NCI-H446 treated with DMSO at 0.1 percent for 48 hours (cell line): ENCODE measurements at regions not wholly inside any gene's neighbourhood (a gene's known extent, or its start where the extent isn't known, plus 50 kb on each side); places are given as distances from the start of the nearest gene placed in this dataset.

ENCODE experiments used
- DNase-seq: peaks from one replicate; lab custom pipeline; 2025; lab: John Stamatoyannopoulos, UW

DNA sequence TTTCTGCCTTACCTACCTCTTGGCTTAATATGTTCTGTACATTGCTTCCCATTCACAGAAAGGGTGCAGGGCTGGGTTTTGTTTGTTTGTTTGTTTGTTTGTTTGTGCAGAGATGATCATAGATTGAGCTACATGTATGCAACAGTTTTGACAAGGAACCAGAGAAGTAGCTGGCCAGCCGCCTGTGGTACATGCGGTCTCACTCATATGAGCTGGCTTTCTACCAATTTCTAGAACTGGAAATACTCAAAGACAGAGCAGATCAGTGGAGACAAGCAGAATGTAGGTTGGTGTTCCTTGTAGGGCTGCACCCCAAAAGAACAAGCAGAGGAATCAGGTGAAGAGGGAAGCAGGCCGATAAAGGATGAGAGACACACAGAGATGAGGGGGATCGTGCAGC lies 502.7 kb downstream of the SOX2 start:
- DNase-seq: no peak

DNA sequence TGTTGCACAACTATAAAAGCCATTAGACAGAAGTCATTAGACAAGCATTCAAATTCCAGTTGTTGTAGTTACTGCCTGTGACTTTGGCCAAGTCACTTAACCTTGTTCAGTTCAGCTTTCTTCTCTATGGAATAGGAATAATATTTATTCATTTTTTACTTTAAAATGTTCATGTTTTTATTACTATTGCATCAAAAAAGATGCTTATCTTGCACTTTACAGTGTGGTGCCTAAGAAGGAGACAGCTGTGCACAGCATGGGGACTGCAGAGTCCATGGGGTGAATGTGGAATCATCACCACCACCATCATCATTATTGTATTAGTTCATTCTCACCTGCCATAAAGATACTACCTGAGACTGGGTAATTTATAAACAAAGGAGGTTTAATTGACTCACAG lies 504.2 kb downstream of the SOX2 start:
- no peak for DNase-seq

DNA sequence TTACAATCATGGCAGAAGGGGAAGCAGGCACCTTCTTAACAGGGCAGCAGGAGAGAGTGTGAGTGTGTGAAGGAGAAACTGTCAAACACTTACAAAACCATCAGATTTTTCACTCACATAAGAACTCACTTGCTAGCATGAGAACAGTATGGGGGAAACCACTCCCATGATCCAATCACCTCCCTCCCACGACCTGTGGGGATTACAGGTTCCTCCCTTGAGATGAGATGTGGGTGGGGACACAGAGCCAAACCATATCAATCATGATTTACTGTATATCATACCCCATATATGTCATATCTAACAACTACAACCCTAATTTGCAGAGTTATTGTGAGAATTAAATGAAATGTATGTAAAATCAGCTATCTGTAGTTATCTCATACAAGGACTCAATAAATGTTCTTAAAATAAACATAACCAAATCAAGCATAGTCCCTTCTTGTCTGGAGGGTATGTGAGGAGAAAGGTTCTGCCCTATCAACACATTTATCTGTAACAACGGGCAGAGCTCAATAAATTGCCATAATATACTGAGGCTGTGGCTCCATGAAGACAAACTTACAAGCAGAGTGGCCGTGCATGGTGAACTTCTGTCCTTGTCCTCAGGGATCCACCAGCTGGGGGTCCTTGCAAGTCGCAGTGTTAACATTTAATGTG lies 504.7 kb downstream of the SOX2 start:
- DNase-seq: no peak

DNA sequence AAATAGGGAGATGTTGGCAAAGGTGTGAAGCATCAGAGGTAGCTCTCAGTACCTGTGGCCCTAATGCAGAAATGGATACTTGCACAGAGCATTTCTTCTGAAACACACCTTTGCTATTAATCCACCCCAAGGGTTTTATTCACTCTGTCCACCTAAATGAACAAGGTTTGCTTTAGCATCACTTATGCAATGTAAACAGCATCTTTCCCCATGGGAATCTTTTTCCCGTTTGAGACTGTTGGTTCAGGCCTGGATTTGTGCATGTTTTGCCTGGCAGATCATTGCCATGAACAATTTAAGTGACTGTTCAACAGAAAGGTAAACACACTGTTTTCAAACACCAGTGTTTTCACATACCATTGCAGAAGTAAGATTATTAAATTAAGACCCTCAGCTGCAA lies 508.3 kb downstream of the SOX2 start:
- no peak for DNase-seq

DNA sequence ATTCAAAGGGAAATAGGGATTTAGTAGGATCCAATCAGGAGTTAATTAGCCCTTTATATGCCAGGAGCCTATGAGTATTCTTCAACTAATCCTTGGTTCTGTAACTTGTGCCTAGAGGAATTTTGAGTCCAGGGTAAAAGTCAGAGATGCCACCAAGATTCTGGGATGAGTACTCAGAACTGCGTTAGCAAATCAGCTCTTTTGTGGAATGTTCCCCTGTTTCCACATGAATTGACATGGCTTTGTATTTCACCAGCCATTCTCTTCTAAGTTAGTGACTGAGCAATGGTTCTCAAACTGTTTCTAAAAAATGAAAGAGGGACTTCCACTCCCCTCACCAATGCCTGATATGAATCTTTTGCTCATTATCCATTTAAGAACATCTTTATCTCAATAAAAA lies 508.7 kb downstream of the SOX2 start:
- DNase-seq: no peak

DNA sequence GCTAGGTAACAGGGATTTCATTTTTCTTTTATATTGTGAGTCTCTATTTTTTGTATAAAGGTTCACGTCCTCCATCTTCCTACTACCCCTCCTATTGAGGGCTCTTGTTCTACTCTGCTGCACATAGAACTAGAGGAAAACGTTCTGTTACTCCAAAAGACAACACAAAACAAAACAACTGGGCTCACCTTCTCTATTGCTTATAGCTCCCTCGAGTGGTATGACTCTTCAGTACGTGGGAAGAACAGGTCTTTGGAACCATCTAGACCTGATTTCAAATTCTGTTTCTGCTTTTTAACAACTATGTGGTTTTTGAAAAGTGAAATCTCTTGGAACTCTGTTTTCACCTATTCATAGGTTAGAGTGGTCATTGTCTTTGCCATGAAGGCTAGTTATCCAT lies 515.3 kb downstream of the SOX2 start:
- no peak for DNase-seq

DNA sequence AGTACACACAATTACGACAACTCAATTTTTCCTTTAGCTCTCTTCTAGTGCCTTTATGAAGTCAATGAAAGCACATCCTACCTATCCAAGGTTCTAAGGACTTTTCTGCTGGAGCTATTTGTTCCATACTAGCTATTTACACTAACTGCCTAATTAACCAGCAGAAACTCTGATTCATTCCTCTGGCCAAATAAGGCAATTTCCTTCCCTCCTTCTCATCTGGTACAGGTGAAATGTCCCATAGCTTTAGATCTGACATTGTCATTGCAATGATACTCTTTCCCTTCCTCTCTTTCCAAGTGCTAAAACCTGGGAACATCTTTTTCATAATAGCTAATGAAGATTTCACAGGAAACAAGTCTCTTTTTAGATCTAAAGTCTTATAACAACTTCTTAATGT lies 521.7 kb downstream of the SOX2 start:
- DNase-seq: no peak

DNA sequence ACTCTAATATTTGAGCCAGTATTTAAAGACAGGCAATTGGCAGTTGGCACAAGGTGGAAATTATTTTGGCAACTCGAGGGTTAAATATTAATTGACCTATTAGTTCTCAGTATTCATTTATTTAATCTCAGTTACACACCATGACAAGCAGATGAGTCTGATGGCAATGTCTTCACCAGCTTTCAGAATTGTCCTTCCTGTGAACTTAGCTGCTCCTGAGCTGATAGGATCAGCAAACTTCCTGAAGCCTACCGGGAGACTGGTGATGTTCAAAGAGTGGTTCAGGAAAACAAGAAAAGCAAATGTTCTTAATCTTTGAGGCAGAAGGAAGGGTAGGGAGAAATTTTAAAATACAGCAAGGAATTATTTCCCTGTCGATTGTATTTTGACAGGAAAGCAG lies 522.2 kb downstream of the SOX2 start:
- no peak for DNase-seq

DNA sequence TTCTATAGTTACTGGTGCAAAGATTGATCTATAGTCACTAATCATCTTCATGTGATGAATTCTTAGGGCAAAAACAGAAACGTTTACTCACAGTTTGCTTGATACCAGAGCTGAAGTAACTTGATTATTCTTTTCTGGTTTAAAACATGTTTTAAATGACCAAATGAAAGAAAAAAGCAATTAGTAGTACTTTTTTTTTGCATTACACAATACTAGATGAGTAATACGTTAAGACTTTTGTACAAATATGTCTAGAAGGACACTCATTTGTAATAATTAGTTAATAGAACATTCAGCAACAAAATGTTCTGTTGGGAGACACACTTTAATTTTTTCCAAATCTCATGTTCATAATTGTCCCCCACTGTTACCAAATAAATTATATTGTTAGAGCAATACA lies 523.2 kb downstream of the SOX2 start:
- no peak for DNase-seq

DNA sequence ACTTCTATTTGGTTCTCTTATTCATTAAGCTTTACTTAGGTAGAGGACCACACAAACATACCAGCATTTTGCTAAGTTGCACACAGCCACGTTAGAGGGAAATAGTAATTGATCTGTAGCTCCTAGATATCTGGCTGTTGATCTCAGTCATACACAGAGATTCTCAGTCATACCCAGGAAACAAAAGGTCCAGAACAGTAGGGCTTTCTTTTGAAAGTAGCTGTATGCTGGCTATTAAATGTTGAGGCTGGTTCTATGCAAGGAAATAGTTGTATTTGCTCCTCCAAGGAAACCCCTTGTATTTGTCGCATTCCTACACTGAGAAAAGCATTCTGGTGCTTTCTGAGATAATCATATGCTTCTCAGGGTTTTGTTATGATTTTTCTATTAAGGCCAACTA lies 523.8 kb downstream of the SOX2 start:
- DNase-seq: no peak

DNA sequence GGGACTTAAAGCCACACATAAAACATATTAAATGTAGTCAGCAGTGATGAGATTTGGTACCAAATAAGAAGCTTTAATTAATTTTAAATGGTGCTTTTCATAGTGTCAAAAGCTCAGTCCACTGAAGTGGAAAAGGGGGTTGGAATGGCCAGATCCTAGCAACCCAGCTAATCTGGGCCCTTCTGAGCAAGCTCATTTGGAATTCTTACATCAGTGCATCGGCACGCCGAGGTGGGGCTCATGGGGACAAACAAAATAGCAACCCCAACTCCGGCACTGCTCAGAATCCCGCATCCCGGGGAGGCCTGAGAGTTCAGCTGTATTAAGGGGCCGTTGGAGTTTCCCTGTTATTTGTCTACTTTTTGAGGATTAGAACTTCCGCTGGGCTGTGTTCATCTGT lies 526.4 kb downstream of the SOX2 start:
- no peak for DNase-seq

DNA sequence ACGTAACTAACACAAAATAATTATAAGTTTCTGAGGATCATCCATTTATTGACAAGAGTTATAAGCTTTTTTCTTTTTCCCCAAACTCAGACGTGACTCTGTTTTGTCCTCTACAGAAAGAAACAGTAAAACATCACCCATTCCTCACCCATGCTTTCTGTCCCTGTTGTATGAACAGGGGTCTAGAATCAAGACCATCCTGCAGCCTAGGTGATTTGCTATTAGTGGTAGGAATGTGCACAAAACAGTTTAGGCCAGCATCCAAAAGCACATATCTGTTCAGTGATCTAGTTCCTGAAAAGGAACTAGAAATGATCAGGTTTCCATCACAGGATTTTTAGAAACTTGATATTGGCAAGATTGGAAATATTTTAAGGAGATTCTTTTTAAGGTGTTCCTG lies 527.6 kb downstream of the SOX2 start:
- no peak for DNase-seq

DNA sequence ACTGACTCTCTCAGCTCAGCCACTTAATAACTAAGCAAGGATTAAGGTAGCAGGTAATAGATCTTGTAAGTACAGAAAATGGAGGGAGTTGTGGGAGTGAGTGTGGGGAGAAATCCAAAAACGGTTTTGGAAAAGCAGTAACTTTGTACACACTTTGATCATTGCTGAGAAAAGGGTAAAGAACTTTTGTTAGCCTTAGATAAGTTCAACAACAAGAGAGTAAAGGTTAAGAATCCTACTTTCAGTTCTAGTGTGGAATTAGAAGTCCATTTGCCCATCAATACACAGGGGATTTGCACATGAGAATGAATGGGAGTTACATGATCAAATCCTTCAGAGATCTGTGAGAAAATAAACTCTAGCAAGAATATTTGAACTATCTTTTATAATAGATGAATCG lies 528.7 kb downstream of the SOX2 start:
- no peak for DNase-seq

DNA sequence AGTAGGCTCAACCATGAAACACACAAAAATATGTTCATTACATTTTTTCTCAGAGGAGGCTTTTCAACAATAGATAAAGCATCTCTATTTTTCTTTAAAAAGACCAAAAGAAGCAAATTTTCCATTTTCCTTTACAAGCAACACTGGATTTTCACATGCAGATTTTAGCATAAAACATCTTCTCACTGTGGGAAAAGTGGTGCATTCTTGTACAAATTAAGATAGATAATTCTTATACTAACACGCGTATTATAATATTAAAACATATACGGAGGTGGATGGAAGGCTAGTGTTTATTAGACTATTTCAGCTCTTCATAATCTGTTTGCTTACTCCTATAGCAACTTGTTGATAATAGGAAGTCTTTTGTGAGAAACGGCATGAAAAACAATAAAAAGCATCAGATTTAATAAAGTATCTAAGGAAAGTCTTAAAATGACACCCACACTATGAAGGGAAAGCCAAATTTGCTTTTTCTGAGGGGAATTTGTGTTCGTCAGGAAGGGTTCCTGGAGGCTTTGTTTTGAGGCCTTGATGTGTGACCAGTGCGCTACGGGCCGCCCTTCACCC lies 529.6 kb downstream of the SOX2 start:
- no peak for DNase-seq

DNA sequence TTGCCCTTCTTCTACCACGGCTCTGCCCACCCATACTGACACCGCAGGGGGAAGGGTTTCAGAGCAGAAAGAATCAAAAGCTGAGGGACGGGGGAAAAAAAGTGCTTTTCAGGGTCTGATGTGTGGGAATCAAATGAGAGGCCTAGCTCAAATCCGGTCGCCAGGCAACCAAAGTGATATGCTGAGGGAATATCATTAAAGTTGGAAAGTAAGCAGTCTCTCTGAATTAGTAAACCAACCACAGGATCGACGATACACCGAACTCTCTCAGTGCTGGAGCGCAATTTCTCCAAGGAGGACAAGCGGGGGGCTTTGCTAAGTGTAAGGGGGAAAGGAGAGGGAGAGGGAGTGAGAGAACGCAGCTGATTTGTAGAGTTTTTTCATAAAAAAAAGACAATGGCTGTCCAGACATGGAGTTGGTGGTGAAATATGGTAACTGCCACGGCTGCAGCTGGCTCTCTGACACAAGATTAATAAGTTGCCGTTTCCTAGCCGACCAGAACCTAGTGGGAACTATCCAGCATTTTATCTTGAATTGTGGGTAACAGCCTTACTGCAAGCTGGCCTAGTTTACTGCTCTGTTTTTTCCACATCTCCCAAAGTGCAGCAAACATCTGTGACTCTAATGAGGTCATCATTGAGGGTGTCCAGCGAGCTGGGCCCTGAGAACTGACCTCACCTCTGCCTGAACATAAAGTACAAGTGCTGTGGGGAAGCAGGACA lies 530.2 kb downstream of the SOX2 start:
- DNase-seq: no peak

DNA sequence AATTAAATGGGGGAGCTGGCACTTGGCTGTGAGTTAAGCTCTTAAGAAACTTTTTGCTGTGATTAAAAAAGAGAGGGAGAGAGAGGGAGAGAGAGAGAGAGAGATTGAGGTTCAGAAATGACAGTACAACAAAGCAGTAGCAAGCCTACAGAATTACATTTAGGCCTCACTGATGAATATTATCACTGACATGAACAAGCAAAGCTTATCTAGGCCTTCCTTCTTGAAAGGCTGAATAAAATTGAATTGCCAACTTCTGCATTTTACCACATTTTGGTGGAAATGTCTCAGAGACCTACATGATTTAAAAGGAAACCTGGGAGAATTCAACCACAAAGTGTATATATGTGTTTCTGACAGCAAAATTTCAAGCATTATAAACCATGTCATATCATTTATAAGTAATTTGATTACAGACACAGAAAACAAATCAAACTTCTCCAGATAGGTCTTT lies 530.8 kb downstream of the SOX2 start:
- DNase-seq: no peak

DNA sequence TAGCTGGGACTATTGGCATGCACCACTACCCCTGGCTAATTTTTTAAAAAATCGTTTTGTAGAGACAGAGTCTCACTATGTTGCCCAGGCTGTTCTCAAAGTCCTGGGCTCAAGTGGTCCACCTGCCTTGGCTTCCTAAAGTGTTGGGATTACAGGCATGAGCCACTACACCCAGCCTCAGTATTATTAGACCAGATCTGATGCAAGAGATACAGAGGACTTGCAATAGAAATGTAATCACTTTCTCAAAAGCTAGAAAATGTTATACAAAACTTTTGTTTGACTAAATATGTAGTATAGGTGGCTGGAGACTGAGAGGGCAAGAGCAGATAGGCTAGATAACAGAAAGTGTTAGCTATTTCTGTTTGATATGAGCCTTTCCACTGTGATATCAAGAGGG lies 531.9 kb downstream of the SOX2 start:
- no peak for DNase-seq

DNA sequence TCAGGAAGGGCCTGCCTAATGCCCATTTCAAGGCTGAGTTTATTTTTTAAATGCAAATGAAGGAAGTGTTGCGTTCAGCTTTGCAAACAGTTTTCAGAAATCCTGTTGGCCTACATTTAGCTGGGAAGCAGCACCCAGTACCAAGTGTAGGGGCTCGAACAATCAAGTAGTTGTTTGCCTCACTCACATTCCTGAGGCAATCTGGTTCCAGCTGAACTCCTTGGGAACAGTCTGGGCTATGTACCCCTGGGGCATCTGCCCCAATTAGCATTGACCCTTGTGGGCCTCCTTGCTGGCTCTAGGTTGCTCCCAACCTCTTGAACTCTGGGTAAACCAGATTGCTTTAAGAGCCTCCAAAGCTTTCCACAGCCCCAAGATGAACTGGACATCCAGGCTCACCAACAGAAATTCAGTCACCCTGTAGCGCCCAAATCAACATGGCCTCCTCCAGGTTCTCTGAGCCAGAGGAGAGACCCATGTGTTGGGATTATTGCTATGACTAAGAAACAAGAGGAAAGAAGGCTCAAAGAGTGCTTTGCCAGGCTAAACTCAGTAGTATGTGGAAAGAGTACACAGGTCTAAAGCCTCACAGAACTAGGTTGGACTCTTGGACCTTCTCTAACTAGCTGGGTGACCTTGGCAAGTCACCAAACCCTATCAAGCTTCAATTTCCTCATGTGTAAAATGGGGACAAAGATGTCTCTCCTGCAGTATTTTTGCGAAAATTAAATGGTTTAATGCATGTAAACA lies 532.7 kb downstream of the SOX2 start:
- DNase-seq: no peak

DNA sequence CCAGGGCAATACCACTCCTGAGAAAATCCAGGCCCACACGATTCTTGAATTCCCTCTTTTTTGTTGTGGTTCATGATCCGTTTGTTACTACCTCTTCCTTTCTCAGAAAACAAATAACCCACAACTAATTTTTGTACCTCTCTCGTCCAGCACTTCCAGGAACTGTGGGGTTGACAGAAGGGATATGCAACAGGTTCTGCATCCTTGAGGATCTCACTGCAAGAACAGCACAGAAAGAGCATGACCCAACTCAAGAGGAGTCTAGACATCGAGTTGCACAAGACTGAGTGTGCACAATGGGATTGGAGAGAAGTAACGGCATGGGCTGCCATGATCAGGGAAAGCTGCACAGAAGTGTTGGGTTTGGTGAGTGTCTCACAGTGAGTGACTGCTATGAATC lies 533.3 kb downstream of the SOX2 start:
- no peak for DNase-seq

DNA sequence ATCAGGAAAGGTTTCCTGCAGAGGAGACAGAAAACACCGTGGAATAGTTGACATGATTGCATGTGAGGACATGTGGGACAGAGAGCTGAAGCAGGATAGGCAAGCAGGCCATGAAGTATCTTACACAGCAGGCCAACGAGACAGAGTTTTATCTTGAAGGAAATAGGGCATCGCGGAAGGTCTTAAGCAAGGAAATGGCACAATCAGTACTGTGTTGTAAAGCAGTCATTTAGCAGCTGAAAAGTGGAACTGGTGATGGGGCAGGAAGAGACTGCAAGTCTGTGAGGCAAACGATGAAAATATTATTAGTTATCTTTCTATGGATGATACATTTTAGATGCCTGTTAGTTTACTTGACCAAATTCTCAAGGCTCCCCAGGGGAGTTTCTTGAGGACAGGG lies 535.1 kb downstream of the SOX2 start:
- DNase-seq: no peak

DNA sequence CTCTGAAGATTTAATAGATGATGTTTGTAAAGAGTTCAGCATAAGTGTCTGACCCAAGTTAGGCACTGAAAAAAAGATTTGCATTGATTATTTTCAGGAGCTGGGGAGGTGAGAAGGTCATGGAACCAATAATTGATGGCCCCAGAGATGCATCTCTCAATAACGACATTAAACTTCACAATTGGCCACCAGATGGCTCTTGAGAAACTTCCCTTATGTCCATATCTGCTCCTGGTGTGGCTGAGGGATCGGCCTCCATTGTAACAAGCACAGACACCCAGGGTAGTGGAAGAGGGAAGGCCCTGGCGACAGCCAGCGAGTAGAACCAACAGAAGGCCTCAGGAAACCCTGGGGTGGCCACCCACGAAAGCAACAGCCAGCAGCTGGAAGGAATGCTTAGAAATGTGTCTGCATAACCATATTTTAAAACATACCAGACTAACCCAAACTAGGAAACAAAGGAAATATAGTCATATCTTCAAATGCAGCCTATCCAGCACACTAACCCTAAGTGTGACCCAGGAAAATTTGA lies 536.7 kb downstream of the SOX2 start:
- no peak for DNase-seq

DNA sequence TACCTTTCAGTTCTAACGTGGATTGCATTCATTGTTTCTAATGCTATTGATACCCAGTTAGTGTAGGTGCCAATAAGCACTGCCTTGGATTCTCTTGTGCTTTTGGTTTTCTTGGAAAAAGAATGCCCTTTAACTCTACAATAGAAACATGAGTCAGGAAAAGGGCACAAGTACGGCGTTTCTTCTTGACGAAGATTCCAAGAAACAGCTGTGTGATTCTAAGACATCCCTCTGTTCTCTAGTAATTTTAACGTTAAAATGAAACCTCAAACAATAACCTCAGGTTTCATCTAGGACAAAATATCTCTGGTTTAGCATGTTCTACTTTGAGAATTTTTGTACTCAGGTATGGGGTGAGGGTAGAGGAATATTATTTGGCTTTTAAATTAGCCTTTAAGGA lies 540.5 kb upstream of the ATP11B start:
- no peak for DNase-seq

DNA sequence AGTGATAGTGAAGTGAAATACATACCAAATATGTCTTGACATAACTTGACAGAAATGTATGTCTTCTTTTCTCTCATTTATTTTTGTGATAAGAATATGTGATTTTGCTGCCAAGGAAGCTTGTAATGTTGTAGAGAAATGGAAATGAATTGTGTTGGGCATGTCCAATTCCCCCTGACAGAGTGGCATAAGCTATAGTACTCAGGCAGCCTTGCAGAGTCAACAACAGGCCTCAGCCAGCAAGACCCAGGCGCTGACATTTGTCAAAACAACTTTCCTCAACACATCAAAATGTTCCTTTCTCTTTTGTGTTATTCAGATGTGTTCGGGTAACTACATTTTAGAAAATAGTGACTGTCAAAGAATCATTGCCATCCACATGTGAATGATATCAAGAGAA lies 538.1 kb upstream of the ATP11B start:
- DNase-seq: no peak
